22Rv1 (cell line): ENCODE measurements at regions not wholly inside any gene's neighbourhood (a gene's known extent, or its start where the extent isn't known, plus 50 kb on each side); places are given as distances from the start of the nearest gene placed in this dataset.

Experiments used
- ZFX ChIP-seq: fragments of 450-650 bp; IDR thresholded peaks from 2 replicates; pipeline ENCODE4 v1.6.1; 2017; ENCODE audit warnings: antibody characterized with exemption, borderline replicate concordance
- TF ChIP-seq, protein P1 (sequence below): fragments of 450-650 bp; IDR thresholded peaks from 2 replicates; pipeline ENCODE4 v1.5.1; 2017; ENCODE audit warnings: mild to moderate bottlenecking

DNA sequence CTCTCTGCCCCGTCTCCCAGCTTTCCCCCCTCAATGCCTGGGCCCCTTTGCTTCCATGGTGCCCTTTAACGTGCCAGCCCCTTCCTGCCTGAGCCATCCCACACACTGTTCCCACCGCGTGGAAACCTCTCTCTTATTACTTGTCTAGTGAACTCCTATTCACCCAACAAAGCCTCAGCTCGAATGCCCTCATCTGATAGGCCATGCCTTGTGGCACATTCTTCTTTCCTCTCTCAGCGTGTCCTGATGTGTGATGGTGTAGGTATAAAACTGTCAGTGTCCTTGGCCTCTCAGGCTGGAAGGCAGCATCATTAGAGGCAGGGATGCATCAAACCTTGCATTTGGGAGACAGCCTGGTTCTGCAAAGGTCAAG, 152.3 kb downstream of the OLFM1 start:
- TF ChIP-seq, protein P1, sequence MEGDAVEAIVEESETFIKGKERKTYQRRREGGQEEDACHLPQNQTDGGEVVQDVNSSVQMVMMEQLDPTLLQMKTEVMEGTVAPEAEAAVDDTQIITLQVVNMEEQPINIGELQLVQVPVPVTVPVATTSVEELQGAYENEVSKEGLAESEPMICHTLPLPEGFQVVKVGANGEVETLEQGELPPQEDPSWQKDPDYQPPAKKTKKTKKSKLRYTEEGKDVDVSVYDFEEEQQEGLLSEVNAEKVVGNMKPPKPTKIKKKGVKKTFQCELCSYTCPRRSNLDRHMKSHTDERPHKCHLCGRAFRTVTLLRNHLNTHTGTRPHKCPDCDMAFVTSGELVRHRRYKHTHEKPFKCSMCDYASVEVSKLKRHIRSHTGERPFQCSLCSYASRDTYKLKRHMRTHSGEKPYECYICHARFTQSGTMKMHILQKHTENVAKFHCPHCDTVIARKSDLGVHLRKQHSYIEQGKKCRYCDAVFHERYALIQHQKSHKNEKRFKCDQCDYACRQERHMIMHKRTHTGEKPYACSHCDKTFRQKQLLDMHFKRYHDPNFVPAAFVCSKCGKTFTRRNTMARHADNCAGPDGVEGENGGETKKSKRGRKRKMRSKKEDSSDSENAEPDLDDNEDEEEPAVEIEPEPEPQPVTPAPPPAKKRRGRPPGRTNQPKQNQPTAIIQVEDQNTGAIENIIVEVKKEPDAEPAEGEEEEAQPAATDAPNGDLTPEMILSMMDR, result no peak
- no peak for TF ChIP-seq ZFX
